Natural killer cell treated with Interleukin-12 subunit alpha and Interleukin-12 subunit beta and Interleukin-15 and Interleukin-18, amount 100 ng/mL, for 72 hours (primary cell): ENCODE measurements at regions not wholly inside any gene's neighbourhood (a gene's known extent, or its start where the extent isn't known, plus 50 kb on each side); places are given as distances from the start of the nearest gene placed in this dataset.
"Not testable (repeated sequence)": the region's sequence is repeated elsewhere in the genome, so short reads cannot be mapped to it uniquely, and the experiment has no call there.

ENCODE experiments used
- ATAC-seq, 2 donors: fragments of 150-1000 bp; cut with Tn5 transposase in 1 of 2; sonication (Bioruptor Pico), chemical (Tn5 transposase) in 1 of 2; 2 replicates each; pipeline ENCODE4 v1.10.0; 2021
- DNase-seq: peaks from one replicate; pipeline ENCODE4 v3.0.0; 2022; ENCODE audit warnings: low spot score
- H3K27ac Mint-ChIP-seq, 2 donors: 1 replicate in 1 of 2; 2 replicates in 1 of 2; pipeline ENCODE4 v1.8.0; 2022; ENCODE audit warnings: mixed read lengths in 2 of 2, mild to moderate bottlenecking in 1 of 2, moderate library complexity in 1 of 2
- H3K27me3 Mint-ChIP-seq, 2 donors: 1 replicate in 1 of 2; 2 replicates in 1 of 2; pipeline ENCODE4 v1.8.0; 2022; ENCODE audit warnings: mixed read lengths in 2 of 2
- H3K36me3 Mint-ChIP-seq: one replicate; pipeline ENCODE4 v1.8.0; 2022; ENCODE audit warnings: mixed read lengths
- H3K4me1 Mint-ChIP-seq, 2 donors: 1 replicate in 1 of 2; 2 replicates in 1 of 2; pipeline ENCODE4 v1.8.0; 2022; ENCODE audit warnings: low read depth in 2 of 2, mixed read lengths in 2 of 2, mild to moderate bottlenecking in 1 of 2
- H3K4me3 Mint-ChIP-seq: one replicate; pipeline ENCODE4 v1.8.0; 2022; ENCODE audit warnings: mixed read lengths
- H3K9me3 Mint-ChIP-seq: 2 replicates; pipeline ENCODE4 v1.8.0; 2022; ENCODE audit warnings: mixed read lengths

DNA sequence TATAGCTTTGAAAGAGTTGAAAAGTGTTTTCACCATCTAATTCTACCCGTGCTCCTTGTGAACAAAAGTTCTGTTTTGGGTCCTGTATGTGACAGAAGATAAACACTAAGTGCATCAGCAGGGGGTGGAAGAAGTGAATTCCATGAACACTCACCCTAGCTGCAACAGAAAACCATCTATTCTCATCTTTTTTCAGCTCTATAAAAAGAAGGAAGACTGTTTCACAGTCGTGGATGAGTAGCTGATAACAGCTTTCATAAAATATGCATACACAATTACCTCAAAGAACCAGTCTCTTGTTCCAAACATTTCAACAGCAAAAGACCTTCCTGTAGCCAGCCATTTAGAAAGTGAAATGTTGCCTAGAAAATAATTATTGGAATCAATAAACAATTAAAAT lies 281.7 kb upstream of the RASGRP1 start:
- ATAC-seq = no peak
- H3K4me3 Mint-ChIP-seq = no peak overlapping the region
- no peak for DNase-seq
- no peaks in the 10 kb centered on the region for H3K36me3 Mint-ChIP-seq
- peaks cover 11 to 25% of the 10 kb centered on the region in 2 donors for H3K27me3 Mint-ChIP-seq
- no peak overlapping the region for H3K27ac Mint-ChIP-seq
- H3K9me3 Mint-ChIP-seq = no peaks in the 10 kb centered on the region
- no peaks in the 10 kb centered on the region for H3K4me1 Mint-ChIP-seq

DNA sequence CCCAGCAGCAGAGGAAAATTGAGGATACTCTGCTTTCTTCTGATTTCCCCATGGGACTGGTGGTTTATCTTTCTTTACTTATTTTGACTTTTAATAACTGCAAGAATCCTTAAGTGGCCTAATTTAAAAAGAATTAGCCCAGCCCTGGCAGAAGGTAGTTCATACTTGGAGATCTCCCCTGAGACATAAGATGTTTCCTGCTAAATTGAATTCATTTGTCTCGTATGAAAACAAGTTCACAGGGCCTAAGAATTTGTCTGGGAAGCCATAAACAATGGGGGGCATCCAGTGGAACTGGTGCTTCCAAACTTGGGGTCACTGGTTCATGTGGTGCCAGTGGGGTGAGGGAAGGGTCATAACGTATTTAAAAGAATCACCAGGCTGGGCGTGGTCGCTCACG lies 283.1 kb upstream of the RASGRP1 start:
- Mint-ChIP-seq H3K4me1 (no peaks in the 10 kb centered on the region), H3K27ac (no peak overlapping the region), H3K9me3 (no peaks in the 10 kb centered on the region), H3K27me3 (peaks cover 11 to 25% of the 10 kb centered on the region in 2 donors), H3K36me3 (no peaks in the 10 kb centered on the region), H3K4me3 (no peak overlapping the region)
- DNase-seq (no peak), ATAC-seq (no peak)

DNA sequence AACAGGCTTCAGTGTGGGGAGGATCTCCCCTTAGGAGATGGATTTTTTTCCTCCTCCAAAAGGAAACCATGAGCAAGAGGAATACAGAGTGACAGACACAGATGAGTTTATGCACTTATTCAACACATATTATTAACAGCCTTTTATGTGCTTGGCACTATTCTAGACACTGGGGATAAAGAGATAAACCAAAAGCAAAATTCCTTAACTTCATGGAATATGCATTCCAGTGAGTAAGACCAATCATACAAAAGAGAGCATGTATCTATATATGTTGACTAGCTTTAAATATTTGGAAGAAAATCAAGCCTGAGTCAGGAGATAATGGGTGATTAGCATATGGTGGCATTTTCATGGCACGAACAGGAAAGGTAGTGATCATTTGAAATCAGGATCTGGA lies 284.4 kb upstream of the RASGRP1 start:
- ATAC-seq (peak in 1 of 2 donors; percentile 32), DNase-seq (no peak)
- H3K9me3 Mint-ChIP-seq = no peaks in the 10 kb centered on the region
- no peaks in the 10 kb centered on the region for H3K4me1 Mint-ChIP-seq
- H3K4me3 Mint-ChIP-seq = no peak overlapping the region
- peaks cover 16 to 25% of the 10 kb centered on the region in 2 donors for H3K27me3 Mint-ChIP-seq
- H3K36me3 Mint-ChIP-seq = no peaks in the 10 kb centered on the region
- H3K27ac Mint-ChIP-seq = no peak overlapping the region

DNA sequence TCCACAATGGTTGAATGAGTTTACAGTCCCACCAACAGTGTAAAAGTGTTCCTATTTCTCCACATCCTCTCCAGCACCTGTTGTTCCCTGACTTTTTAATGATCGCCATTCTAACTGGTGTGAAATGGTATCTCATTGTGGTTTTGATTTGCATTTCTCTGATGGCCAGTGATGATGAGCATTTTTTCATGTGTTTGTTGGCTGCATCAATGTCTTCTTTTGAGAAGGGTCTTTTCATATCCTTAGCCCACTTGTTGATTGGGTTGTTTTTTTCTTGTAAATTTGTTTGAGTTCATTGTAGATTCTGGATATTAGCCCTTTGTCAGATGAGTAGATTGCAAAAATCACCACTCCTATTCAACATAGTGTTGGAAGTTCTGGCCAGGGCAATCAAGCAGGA lies 287.6 kb upstream of the RASGRP1 start:
- H3K36me3 Mint-ChIP-seq = not testable (repeated sequence)

DNA sequence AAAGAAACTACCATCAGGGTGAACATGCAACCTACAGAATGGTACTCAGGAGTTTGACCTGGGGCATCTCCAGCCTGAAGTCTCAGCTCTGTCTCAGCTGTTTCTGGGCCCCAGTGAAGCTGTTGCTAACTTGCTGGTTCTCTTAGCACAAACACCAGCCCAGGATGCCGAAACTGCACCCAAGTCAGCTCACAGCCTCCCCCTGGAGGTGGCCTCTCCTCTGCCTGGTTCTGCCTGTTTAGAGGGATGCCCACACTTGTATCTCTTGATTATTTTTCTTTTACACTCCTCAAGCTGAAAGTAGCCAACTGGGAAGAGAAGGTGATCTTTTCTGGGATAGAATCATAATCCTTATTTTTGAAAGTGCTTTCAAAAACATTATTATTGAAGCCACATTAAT lies 289.0 kb upstream of the RASGRP1 start:
- H3K9me3 Mint-ChIP-seq = no peaks in the 10 kb centered on the region
- DNase-seq (no peak), ATAC-seq (no peak)
- no peak overlapping the region for H3K4me3 Mint-ChIP-seq
- peaks cover 33 to 61% of the 10 kb centered on the region in 2 donors for H3K27me3 Mint-ChIP-seq
- H3K4me1 Mint-ChIP-seq = no peaks in the 10 kb centered on the region
- H3K27ac Mint-ChIP-seq = no peak overlapping the region
- no peaks in the 10 kb centered on the region for H3K36me3 Mint-ChIP-seq

More for the DNA sequence above, 287.6 kb upstream of the RASGRP1 start:
- H3K9me3 Mint-ChIP-seq, H3K27ac Mint-ChIP-seq, H3K4me1 Mint-ChIP-seq, ATAC-seq, H3K4me3 Mint-ChIP-seq, DNase-seq: not testable (repeated sequence)
- peaks cover 32 to 51% of the 10 kb centered on the region in 2 donors for H3K27me3 Mint-ChIP-seq

DNA sequence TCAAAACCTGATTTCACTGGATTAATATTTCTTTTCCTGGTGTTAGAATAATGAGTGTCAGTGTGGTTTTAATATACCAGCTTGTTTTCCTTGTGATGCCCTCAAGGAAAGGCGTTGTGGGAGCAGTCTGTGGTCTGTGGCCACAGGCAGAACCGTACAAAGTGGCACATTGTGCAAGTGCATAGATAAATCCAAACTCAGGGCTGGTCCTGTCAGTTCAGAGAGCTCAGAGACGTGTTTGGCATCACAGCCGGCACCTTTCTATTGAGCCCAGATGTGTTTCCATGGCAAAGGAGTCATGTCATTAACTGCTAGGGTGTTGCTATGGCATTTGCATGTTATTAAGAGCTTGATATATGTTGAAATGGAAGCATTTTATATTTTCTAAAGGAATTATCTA lies 289.9 kb upstream of the RASGRP1 start:
- Mint-ChIP-seq H3K4me3 (no peak overlapping the region), H3K9me3 (no peaks in the 10 kb centered on the region), H3K4me1 (no peaks in the 10 kb centered on the region), H3K27me3 (peaks cover 26 to 56% of the 10 kb centered on the region in 2 donors), H3K27ac (no peak overlapping the region), H3K36me3 (no peaks in the 10 kb centered on the region)
- ATAC-seq (no peak), DNase-seq (no peak)

DNA sequence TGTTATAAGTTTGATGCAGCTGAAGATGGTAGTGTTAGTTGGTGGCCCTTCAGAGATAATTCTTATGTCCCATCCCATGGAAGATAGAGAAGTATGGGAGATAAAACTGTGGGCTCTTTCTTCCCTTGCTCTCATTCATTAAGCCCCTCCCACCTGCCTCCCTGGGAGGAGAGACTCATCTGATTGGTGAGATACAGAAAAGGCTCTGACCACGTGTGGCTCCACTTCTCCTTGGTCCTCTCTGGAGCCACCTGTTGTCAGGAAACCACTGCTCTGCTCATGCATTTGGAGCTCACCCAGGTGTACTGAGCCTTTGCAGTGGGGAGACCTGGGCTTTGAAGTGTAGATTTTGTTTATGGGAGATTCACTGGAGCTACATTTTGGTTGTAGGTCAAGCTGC lies 293.2 kb upstream of the RASGRP1 start:
- no peaks in the 10 kb centered on the region for H3K4me1 Mint-ChIP-seq
- no peak for DNase-seq
- ATAC-seq = no peak
- peaks cover 33 to 61% of the 10 kb centered on the region in 2 donors for H3K27me3 Mint-ChIP-seq
- no peak overlapping the region for H3K27ac Mint-ChIP-seq
- H3K9me3 Mint-ChIP-seq = no peaks in the 10 kb centered on the region
- no peaks in the 10 kb centered on the region for H3K36me3 Mint-ChIP-seq
- H3K4me3 Mint-ChIP-seq = no peak overlapping the region

DNA sequence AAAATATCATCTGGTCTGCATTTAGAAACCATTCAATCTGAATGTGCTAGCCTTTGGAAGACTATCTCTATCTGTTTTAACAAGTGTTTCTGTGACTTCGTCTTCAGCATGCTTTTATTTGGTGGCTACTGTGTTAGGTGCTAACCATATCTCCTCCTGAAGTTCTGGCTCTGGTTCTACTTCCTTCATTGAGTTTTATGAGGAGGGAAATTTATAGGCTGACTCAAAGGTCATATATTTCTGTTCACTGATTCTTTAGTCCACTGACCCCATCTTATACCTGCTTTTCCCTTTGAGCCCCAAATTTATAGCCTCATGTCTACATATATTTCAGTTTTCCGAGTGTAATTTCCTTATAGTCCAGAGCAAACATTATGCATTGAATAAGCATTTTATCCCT lies 295.0 kb upstream of the RASGRP1 start:
- Mint-ChIP-seq H3K4me3 (no peak overlapping the region), H3K4me1 (no peaks in the 10 kb centered on the region), H3K9me3 (no peaks in the 10 kb centered on the region), H3K27ac (no peak overlapping the region), H3K36me3 (no peaks in the 10 kb centered on the region), H3K27me3 (peaks cover 24 to 52% of the 10 kb centered on the region in 2 donors)
- no peak for DNase-seq
- ATAC-seq = no peak

DNA sequence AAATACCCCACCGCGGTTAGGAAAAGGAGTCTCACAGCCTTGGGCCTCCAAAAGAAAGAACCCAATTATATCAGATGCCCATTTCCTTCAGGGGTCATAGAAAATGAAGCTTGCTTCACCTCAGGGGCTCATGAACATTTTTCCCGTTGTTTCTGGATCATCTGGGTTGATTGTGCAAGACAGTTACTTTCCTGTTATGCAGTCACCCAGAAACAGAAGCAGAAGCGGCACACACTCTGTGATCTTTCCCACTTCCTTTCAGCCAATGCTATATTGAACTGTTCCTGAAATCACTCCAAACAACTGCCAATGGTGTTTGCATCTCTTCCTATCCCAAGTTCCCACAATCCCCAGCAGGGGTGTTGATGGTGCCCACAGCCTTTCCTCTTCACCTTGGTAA lies 295.6 kb upstream of the RASGRP1 start:
- Mint-ChIP-seq H3K4me1 (no peaks in the 10 kb centered on the region), H3K4me3 (no peak overlapping the region)

DNA sequence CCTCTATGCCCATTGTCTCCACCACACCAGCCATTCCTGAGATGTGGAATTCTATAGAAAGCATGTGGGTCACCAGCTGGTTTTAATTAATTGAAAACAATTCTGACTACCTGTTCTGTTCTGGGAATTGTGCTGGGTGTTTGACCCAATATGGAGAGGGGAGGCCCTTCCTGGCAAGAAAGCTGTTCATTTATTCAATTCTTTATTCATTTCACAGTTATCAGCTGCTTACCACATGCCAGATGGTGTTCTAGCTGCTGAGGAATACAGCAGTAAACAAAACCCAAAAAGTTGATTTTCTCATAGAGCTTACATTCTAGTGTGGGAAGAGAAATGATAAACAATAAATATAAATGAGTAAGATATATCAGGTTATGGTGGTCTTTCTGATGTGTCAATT lies 296.1 kb upstream of the RASGRP1 start:
- ATAC-seq (no peak), DNase-seq (no peak)
- H3K27ac Mint-ChIP-seq = no peak overlapping the region
- peaks cover 0 to 2% of the 10 kb centered on the region in 2 donors for H3K4me1 Mint-ChIP-seq
- H3K36me3 Mint-ChIP-seq = no peaks in the 10 kb centered on the region
- H3K4me3 Mint-ChIP-seq = no peak overlapping the region
- peaks cover 22 to 57% of the 10 kb centered on the region in 2 donors for H3K27me3 Mint-ChIP-seq
- no peaks in the 10 kb centered on the region for H3K9me3 Mint-ChIP-seq

More for the DNA sequence above, 295.6 kb upstream of the RASGRP1 start:
- Mint-ChIP-seq H3K36me3 (no peaks in the 10 kb centered on the region), H3K27ac (no peak overlapping the region), H3K27me3 (peaks cover 22 to 57% of the 10 kb centered on the region in 2 donors), H3K9me3 (no peaks in the 10 kb centered on the region)
- ATAC-seq (no peak), DNase-seq (no peak)

DNA sequence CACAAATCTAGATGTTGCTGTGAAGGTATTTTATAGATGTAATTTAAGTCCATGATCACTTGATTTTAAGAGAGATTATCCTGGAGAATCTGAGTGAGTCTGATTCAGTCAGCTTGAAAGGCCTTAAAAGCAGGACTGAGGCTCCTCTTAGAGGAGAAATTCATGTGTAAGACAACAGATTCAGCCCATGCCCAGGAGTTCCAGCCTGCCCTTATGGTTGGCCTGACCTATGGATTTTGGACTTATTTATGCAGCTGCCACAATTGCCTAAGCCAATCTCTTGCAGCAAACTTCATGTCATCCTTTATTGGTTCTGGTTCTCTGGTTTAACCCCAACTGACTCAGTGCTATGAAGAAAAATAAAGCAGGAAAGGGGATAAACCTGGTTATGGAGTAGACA lies 296.5 kb upstream of the RASGRP1 start:
- DNase-seq = no peak
- peaks cover 21 to 53% of the 10 kb centered on the region in 2 donors for H3K27me3 Mint-ChIP-seq
- H3K4me3 Mint-ChIP-seq = no peak overlapping the region
- no peaks in the 10 kb centered on the region for H3K9me3 Mint-ChIP-seq
- no peaks in the 10 kb centered on the region for H3K36me3 Mint-ChIP-seq
- H3K4me1 Mint-ChIP-seq = peaks cover 0 to 2% of the 10 kb centered on the region in 2 donors
- ATAC-seq = no peak
- H3K27ac Mint-ChIP-seq = no peak overlapping the region

DNA sequence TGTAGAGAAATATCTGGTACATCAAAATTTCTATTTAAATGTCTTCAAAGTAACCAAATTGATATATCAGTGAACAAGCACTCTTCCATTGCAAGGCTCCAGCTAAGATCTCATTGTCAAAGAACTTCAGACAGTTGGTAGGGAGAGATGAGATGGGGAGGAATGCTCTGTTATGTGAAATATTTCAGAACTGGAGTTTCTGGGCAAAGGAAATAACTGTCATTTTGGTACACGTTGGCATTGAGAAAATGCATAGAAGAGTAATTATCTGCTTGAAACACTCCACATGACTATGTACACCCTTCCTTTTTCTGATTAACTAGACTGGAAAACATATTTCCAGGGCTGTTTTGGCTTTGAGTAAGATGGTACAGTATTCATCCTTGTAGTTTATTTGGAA lies 297.5 kb upstream of the RASGRP1 start:
- H3K36me3 Mint-ChIP-seq = no peaks in the 10 kb centered on the region
- no peak for ATAC-seq
- H3K27ac Mint-ChIP-seq = no peak overlapping the region
- peaks cover 0 to 2% of the 10 kb centered on the region in 2 donors for H3K4me1 Mint-ChIP-seq
- H3K4me3 Mint-ChIP-seq = no peak overlapping the region
- H3K27me3 Mint-ChIP-seq = peaks cover 16 to 51% of the 10 kb centered on the region in 2 donors
- DNase-seq = no peak
- no peaks in the 10 kb centered on the region for H3K9me3 Mint-ChIP-seq

DNA sequence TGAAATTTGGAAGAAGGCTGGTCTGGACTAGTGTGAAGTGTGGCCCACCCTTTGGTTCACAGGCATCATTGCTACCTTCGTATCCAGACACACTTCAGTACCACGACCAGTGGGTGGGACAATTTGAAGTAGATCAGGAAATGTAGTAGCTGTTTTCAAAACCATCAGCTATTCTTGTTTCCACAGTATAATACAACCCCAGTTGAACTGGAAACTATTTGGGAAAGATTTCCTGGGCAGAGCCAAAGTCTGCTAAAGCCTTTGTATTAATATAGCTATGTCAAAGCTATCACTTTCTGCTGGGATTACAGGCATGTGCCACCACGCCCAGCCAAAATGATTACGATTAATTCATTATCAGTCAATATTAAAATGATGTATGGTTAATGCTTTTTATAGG lies 298.8 kb upstream of the RASGRP1 start:
- DNase-seq = no peak
- Mint-ChIP-seq H3K4me3 (no peak overlapping the region), H3K36me3 (no peaks in the 10 kb centered on the region), H3K27me3 (peaks cover 12 to 46% of the 10 kb centered on the region in 2 donors), H3K4me1 (peaks cover 0 to 2% of the 10 kb centered on the region in 2 donors), H3K27ac (no peak overlapping the region), H3K9me3 (no peaks in the 10 kb centered on the region)
- ATAC-seq = no peak

DNA sequence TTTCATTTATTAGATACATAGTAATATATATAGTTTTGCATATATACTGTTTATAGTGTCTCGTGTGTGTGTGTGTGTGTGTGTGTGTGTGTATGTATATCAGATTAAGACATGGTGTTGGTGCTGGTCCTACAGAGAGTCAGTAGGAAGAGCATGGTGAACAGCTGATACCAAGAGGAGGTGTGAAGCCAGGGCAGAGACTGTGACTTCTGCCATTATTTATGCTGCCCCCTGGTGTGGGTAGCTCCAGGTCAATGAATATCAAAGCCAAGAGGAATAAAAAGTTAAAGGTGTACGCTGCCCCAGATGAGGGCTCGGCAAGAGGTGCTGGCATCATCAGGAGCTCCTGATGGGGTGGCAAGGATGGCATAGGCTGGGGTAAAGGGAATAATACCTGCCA lies 299.5 kb upstream of the RASGRP1 start:
- Mint-ChIP-seq H3K4me3 (no peak overlapping the region), H3K27me3 (peaks cover 12 to 42% of the 10 kb centered on the region in 2 donors), H3K9me3 (no peaks in the 10 kb centered on the region), H3K36me3 (no peaks in the 10 kb centered on the region), H3K27ac (no peak overlapping the region), H3K4me1 (peaks cover 0 to 2% of the 10 kb centered on the region in 2 donors)
- ATAC-seq (no peak), DNase-seq (no peak)

DNA sequence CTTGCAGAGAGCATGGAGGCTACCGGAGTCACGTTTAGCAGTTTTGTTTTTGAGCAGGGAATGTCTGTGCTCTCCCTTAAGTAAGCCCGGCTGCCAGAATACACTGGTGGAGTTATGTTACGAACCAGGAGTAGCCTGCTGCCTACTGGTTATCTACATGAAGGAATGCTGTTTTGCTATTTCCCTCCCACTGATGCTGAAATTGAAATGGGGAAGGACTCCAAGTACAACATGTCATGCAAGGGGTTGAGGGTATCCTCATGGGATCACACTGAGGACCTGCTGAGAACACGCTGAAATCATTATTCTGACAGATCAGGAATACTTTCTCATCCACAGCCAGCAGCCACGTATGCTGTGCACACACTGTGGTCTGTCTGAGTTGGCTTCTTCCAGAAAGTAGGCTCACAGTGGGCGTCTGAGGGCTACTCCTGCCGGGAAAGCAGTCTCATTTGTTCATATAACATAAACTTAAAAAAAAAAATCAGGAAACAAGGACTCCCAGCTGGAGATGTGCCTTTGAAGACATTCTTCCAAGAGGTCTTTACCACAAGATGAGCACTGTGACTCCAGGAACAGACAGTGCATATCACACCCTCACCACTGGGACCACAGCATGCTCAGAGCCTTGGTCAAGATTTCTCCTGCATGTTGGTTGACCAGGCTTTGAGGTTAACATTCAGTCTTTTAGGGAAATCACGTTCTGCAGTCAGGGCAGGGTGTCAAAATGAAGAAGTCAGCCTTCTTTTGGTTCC lies 300.4 kb upstream of the RASGRP1 start:
- H3K36me3 Mint-ChIP-seq = no peaks in the 10 kb centered on the region
- H3K4me3 Mint-ChIP-seq = no peak overlapping the region
- ATAC-seq (no peak), DNase-seq (no peak)
- no peaks in the 10 kb centered on the region for H3K9me3 Mint-ChIP-seq
- H3K4me1 Mint-ChIP-seq = peaks cover 0 to 2% of the 10 kb centered on the region in 2 donors
- H3K27me3 Mint-ChIP-seq = peaks cover 14 to 40% of the 10 kb centered on the region in 2 donors
- H3K27ac Mint-ChIP-seq = no peak overlapping the region
